Stomach (tissue), 4 donors: ENCODE measurements at regions not wholly inside any gene's neighbourhood (a gene's known extent, or its start where the extent isn't known, plus 50 kb on each side); places are given as distances from the start of the nearest gene placed in this dataset.

Experiments used
- CTCF ChIP-seq, 7 experiments: fragments of 450-650 bp in 4 of 7; fragments of 200-600 bp in 3 of 7; sonication (generic) in 3 of 7; IDR thresholded peaks; one replicate each; pipeline ENCODE4 v1.5.1; 2016 to 2019; ENCODE audit warnings: antibody characterized with exemption in 7 of 7, control low read depth in 2 of 7, mild to moderate bottlenecking in 1 of 7
- EP300 ChIP-seq: sonication (generic); formaldehyde crosslinking; IDR thresholded peaks from one replicate; pipeline ENCODE4 v1.6.1; 2017; ENCODE audit warnings: antibody characterized with exemption

- TF ChIP-seq CTCF (IDR thresholded peaks at IDR 0.05) (no peak), EP300 (no peak)
Measured at GRCh38 chr6:68158256-68158655, 476.8 kb upstream of the ADGRB3 start.
